ENCODE measurements at regions not wholly inside any gene's neighbourhood (a gene's known extent, or its start where the extent isn't known, plus 50 kb on each side); places are given as distances from the start of the nearest gene placed in this dataset.
"Not testable (repeated sequence)": the region's sequence is repeated elsewhere in the genome, so short reads cannot be mapped to it uniquely, and the experiment has no call there.

GRCh38 chr2:21782866-21783265 lies 659.1 kb downstream of the TDRD15 start:
- DNase-seq (ENCODE audit: low read depth in 2 of 2) = no peak

- no peak for DNase-seq (ENCODE audit: low read depth in 2 of 2)
Measured at GRCh38 chr2:21787941-21788340, 664.2 kb downstream of the TDRD15 start.

GRCh38 chr2:21790311-21790710 lies 666.5 kb downstream of the TDRD15 start:
- not testable (repeated sequence) for DNase-seq (ENCODE audit: low read depth in 2 of 2)

- no peak for DNase-seq (ENCODE audit: low read depth in 2 of 2)
Measured at GRCh38 chr2:21792571-21792970, 668.8 kb downstream of the TDRD15 start.

- no peak for DNase-seq (ENCODE audit: low read depth in 2 of 2)
Measured at GRCh38 chr2:21793461-21793860, 669.7 kb downstream of the TDRD15 start.

- no peak for DNase-seq (ENCODE audit: low read depth in 2 of 2)
Measured at GRCh38 chr2:21794611-21795010, 670.8 kb downstream of the TDRD15 start.

- DNase-seq (ENCODE audit: low read depth in 2 of 2) = no peak
Measured at GRCh38 chr2:21800356-21800755, 676.6 kb downstream of the TDRD15 start.

- no peak for DNase-seq (ENCODE audit: low read depth in 2 of 2)
Measured at GRCh38 chr2:21803550-21803949, 679.8 kb downstream of the TDRD15 start.

- no peak for DNase-seq (ENCODE audit: low read depth in 2 of 2)
Measured at GRCh38 chr2:21804151-21804550, 680.4 kb downstream of the TDRD15 start.

- DNase-seq (ENCODE audit: low read depth in 2 of 2) = no peak
Measured at GRCh38 chr2:21811541-21811940, 687.8 kb downstream of the TDRD15 start.

GRCh38 chr2:21812766-21813165 lies 689.0 kb downstream of the TDRD15 start:
- DNase-seq (ENCODE audit: low read depth in 2 of 2) = no peak

GRCh38 chr2:21814588-21815149 lies 690.9 kb downstream of the TDRD15 start:
- DNase-seq (ENCODE audit: low read depth in 2 of 2) = no peak

GRCh38 chr2:21818212-21818795 lies 694.5 kb downstream of the TDRD15 start:
- no peak for DNase-seq (ENCODE audit: low read depth in 2 of 2)

- no peak for DNase-seq (ENCODE audit: low read depth in 2 of 2)
Measured at GRCh38 chr2:21819454-21819853, 695.7 kb downstream of the TDRD15 start.

- no peak for DNase-seq (ENCODE audit: low read depth in 2 of 2)
Measured at GRCh38 chr2:21820271-21820670, 696.5 kb downstream of the TDRD15 start.

- no peak for DNase-seq (ENCODE audit: low read depth in 2 of 2)
Measured at GRCh38 chr2:21821672-21822227, 698.0 kb downstream of the TDRD15 start.

- no peak for DNase-seq (ENCODE audit: low read depth in 2 of 2)
Measured at GRCh38 chr2:21822505-21822904, 698.7 kb downstream of the TDRD15 start.

- no peak for DNase-seq (ENCODE audit: low read depth in 2 of 2)
Measured at GRCh38 chr2:21833767-21834166, 710.0 kb downstream of the TDRD15 start.

GRCh38 chr2:21836261-21836660 lies 712.5 kb downstream of the TDRD15 start:
- DNase-seq (ENCODE audit: low read depth in 2 of 2) = no peak

GRCh38 chr2:21836719-21837118 lies 713.0 kb downstream of the TDRD15 start:
- no peak for DNase-seq (ENCODE audit: low read depth in 2 of 2)

- DNase-seq (ENCODE audit: low read depth in 2 of 2) = no peak
Measured at GRCh38 chr2:21837168-21837960, 713.6 kb downstream of the TDRD15 start.

- DNase-seq (ENCODE audit: low read depth in 2 of 2) = no peak
Measured at GRCh38 chr2:21841341-21841740, 717.6 kb downstream of the TDRD15 start.

GRCh38 chr2:21850367-21850766 lies 726.6 kb downstream of the TDRD15 start:
- not testable (repeated sequence) for DNase-seq (ENCODE audit: low read depth in 2 of 2)
